HEK293 (cell line): ENCODE measurements at regions not wholly inside any gene's neighbourhood (a gene's known extent, or its start where the extent isn't known, plus 50 kb on each side); places are given as distances from the start of the nearest gene placed in this dataset.

Source experiments
- CTCF ChIA-PET: fragments of 350-600 bp; formaldehyde crosslinking; extraction: SDS; loops from one replicate; lab custom pipeline; 2021; ENCODE audit warnings: antibody characterized with exemption; lab: Yijun Ruan, JAX
- POLR2A ChIA-PET: fragments of 300-600 bp; formaldehyde crosslinking; extraction: SDS; loops from one replicate; lab custom pipeline; 2020; ENCODE audit warnings: antibody characterized with exemption, inconsistent platforms; lab: Yijun Ruan, JAX
- H3K27ac ChIP-seq: fragments of 200-500 bp; sonication (Bioruptor generic); 2 replicates; pipeline ENCODE4 v1.5.1; 2014; ENCODE audit warnings: low read depth, low read length, control low read depth, inconsistent platforms; ENCODE audit errors: extremely low read depth
- H3K36me3 ChIP-seq, 2 experiments: fragments of 200-500 bp in 1 of 2; sonication (Bioruptor generic) in 1 of 2; 1 replicate in 1 of 2; 2 replicates in 1 of 2; pipeline ENCODE4 v1.5.1; 2014 to 2017; ENCODE audit warnings: inconsistent platforms in 2 of 2, low read length in 2 of 2; ENCODE audit not compliant: control insufficient read depth in 2 of 2, insufficient read depth in 1 of 2
- H3K4me1 ChIP-seq: fragments of 200-500 bp; sonication (Bioruptor generic); 2 replicates; pipeline ENCODE4 v1.5.1; 2014; ENCODE audit warnings: mild to moderate bottlenecking, low read length, inconsistent platforms; ENCODE audit not compliant: control insufficient read depth, insufficient read depth
- H3K4me3 ChIP-seq: 2 replicates; pipeline ENCODE4 v1.5.1; 2011; ENCODE audit warnings: low read depth, mild to moderate bottlenecking, control low read depth, low read length, moderate library complexity
- H3K9me3 ChIP-seq: fragments of 200-500 bp; sonication (Bioruptor generic); 2 replicates; pipeline ENCODE4 v1.5.1; 2014; ENCODE audit warnings: low read depth, low read length, inconsistent platforms; ENCODE audit not compliant: control insufficient read depth, insufficient read depth
- FEZF1 ChIP-seq: fragments of 450-650 bp; formaldehyde crosslinking; IDR thresholded peaks from 2 replicates; pipeline ENCODE4 v1.5.1; 2016; ENCODE audit warnings: missing biosample characterization, missing genetic modification characterization
- GFI1B ChIP-seq: fragments of 450-650 bp; formaldehyde crosslinking; IDR thresholded peaks from 2 replicates; pipeline ENCODE4 v1.5.1; 2016; ENCODE audit warnings: missing biosample characterization, missing genetic modification characterization
- TRIM28 ChIP-seq: IDR thresholded peaks from 2 replicates; pipeline ENCODE4 v1.6.1; 2011; ENCODE audit warnings: low read length, control low read depth, borderline replicate concordance
- ZBTB7A ChIP-seq: fragments of 450-650 bp; formaldehyde crosslinking; IDR thresholded peaks from 2 replicates; pipeline ENCODE4 v1.5.1; 2016; ENCODE audit warnings: low read depth, missing biosample characterization, missing genetic modification characterization
- ZFHX2 ChIP-seq: fragments of 450-650 bp; formaldehyde crosslinking; conservative IDR thresholded peaks from 2 replicates; pipeline ENCODE4 v1.5.1; 2016; ENCODE audit warnings: missing biosample characterization, missing genetic modification characterization
- ZNF335 ChIP-seq: fragments of 450-650 bp; formaldehyde crosslinking; conservative IDR thresholded peaks from 2 replicates; pipeline ENCODE4 v1.5.1; 2016; ENCODE audit warnings: missing biosample characterization, missing genetic modification characterization
- ZNF391 ChIP-seq: fragments of 450-650 bp; formaldehyde crosslinking; IDR thresholded peaks from 2 replicates; pipeline ENCODE4 v1.5.1; 2016; ENCODE audit warnings: low read depth, missing biosample characterization, missing genetic modification characterization, borderline replicate concordance
- ZNF433 ChIP-seq: fragments of 450-650 bp; formaldehyde crosslinking; IDR thresholded peaks from 2 replicates; pipeline ENCODE4 v1.5.1; 2016; ENCODE audit warnings: missing biosample characterization, missing genetic modification characterization, low read depth
- ZNF473 ChIP-seq: fragments of 450-650 bp; formaldehyde crosslinking; IDR thresholded peaks from 2 replicates; pipeline ENCODE4 v1.5.1; 2017; ENCODE audit warnings: missing biosample characterization, missing genetic modification characterization
- ZNF529 ChIP-seq: fragments of 450-650 bp; formaldehyde crosslinking; IDR thresholded peaks from 2 replicates; pipeline ENCODE4 v1.5.1; 2017; ENCODE audit warnings: missing genetic modification characterization, missing biosample characterization; ENCODE audit not compliant: insufficient replicate concordance
- ZNF549 ChIP-seq: fragments of 450-650 bp; IDR thresholded peaks from 2 replicates; pipeline ENCODE4 v1.5.1; 2018; ENCODE audit warnings: missing biosample characterization, missing genetic modification characterization, mild to moderate bottlenecking, inconsistent platforms, moderate library complexity
- ZNF596 ChIP-seq: fragments of 450-650 bp; IDR thresholded peaks from 2 replicates; pipeline ENCODE4 v1.5.0; 2018; ENCODE audit warnings: missing biosample characterization, mild to moderate bottlenecking, missing genetic modification characterization, moderate library complexity
- ZNF621 ChIP-seq: fragments of 450-650 bp; formaldehyde crosslinking; IDR thresholded peaks from 2 replicates; pipeline ENCODE4 v1.5.1; 2017; ENCODE audit warnings: missing biosample characterization, missing genetic modification characterization
- ZNF670 ChIP-seq: fragments of 450-650 bp; formaldehyde crosslinking; IDR thresholded peaks from 2 replicates; pipeline ENCODE4 v1.5.1; 2016; ENCODE audit warnings: missing biosample characterization, missing genetic modification characterization, low read depth
- ZNF785 ChIP-seq: fragments of 450-650 bp; formaldehyde crosslinking; IDR thresholded peaks from 2 replicates; pipeline ENCODE4 v1.5.1; 2016; ENCODE audit warnings: missing biosample characterization, missing genetic modification characterization
- ZNF792 ChIP-seq: fragments of 450-650 bp; formaldehyde crosslinking; IDR thresholded peaks from 2 replicates; pipeline ENCODE4 v1.5.1; 2016; ENCODE audit warnings: missing biosample characterization, missing genetic modification characterization
- TF ChIP-seq, protein P1 (sequence below): fragments of 450-650 bp; formaldehyde crosslinking; IDR thresholded peaks from 2 replicates; pipeline ENCODE4 v1.5.1; 2016; ENCODE audit warnings: missing biosample characterization, missing genetic modification characterization
- TF ChIP-seq, protein P2 (sequence below): sonication (generic); formaldehyde crosslinking; IDR thresholded peaks from 2 replicates; pipeline ENCODE4 v1.8.1; 2022; ENCODE audit warnings: mild to moderate bottlenecking, moderate library complexity, missing genetic modification reagents
- TF ChIP-seq, protein P3 (sequence below): fragments of 450-650 bp; formaldehyde crosslinking; conservative IDR thresholded peaks from 2 replicates; pipeline ENCODE4 v1.5.1; 2016; ENCODE audit warnings: low read depth, missing biosample characterization, missing genetic modification characterization
- TF ChIP-seq, protein P4 (sequence below): fragments of 450-650 bp; formaldehyde crosslinking; IDR thresholded peaks from 2 replicates; pipeline ENCODE4 v1.5.1; 2017; ENCODE audit warnings: missing biosample characterization, missing genetic modification characterization
- TF ChIP-seq, protein P5 (sequence below): fragments of 450-650 bp; formaldehyde crosslinking; IDR thresholded peaks from 2 replicates; pipeline ENCODE4 v1.5.1; 2016; ENCODE audit warnings: missing biosample characterization, missing genetic modification characterization

DNA sequence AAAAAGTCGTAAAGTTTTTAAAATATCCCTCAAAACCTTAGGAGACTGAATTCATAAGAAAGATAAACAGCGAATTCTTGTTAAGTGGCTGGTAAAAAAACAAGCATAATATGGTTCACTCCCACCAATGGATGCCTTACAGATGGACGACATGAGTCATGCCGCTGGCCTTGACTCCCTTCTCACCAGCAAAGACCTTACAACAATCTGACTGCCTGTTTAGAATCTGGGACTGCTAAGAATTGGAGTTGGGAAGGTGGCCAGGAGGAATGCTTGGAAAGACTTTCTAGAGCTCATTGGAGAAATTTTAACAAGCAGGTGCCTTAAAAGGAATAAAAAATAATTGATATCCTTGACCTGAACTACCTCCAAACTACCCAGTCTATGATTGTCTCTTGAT, 206.9 kb upstream of the FMN2 start (continued):
- TF ChIP-seq, protein P1, sequence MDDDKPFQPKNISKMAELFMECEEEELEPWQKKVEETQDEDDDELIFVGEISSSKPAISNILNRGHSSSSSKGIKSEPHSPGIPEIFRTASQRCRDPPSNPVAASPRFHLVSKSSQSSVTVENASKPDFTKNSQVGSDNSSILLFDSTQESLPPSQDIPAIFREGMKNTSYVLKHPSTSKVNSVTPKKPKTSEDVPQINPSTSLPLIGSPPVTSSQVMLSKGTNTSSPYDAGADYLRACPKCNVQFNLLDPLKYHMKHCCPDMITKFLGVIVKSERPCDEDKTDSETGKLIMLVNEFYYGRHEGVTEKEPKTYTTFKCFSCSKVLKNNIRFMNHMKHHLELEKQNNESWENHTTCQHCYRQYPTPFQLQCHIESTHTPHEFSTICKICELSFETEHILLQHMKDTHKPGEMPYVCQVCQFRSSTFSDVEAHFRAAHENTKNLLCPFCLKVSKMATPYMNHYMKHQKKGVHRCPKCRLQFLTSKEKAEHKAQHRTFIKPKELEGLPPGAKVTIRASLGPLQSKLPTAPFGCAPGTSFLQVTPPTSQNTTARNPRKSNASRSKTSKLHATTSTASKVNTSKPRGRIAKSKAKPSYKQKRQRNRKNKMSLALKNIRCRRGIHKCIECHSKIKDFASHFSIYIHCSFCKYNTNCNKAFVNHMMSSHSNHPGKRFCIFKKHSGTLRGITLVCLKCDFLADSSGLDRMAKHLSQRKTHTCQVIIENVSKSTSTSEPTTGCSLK, result no peak
- no peak for TF ChIP-seq ZNF785 (tag by site-specific recombination)
- TF ChIP-seq, protein P2, sequence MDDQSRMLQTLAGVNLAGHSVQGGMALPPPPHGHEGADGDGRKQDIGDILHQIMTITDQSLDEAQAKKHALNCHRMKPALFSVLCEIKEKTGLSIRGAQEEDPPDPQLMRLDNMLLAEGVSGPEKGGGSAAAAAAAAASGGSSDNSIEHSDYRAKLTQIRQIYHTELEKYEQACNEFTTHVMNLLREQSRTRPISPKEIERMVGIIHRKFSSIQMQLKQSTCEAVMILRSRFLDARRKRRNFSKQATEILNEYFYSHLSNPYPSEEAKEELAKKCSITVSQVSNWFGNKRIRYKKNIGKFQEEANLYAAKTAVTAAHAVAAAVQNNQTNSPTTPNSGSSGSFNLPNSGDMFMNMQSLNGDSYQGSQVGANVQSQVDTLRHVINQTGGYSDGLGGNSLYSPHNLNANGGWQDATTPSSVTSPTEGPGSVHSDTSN (CRISPR knock-in tag), result no peak
- no peak for TF ChIP-seq ZBTB7A

DNA sequence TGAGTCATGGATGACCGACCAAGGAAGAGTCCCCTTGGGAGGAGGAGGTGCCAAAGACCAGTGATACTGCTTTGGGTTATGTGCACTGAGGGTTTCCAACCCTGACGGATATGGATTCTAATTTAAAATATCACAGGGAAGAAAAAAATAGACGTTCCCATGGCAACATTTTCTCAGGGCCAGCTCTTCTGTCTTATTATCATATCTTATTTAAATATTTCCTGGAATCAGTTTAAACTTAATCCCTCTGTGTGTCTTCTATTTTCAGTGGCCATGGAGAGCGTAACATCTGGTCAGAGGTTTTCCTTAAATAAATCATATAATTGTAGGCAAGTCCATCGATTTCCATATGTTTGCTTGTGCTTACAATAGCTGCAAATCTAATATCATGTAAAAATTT, 205.4 kb upstream of the FMN2 start:
- ChIA-PET POLR2A (no interaction called here), CTCF (interaction anchor here (1.6 kb wide), 1 partner anchor 12 kb away, joined by 6 read pairs; no protein-coding TSS in a partner anchor)
- Histone ChIP-seq H3K4me1 (peaks cover 9% of the 10 kb centered on the region), H3K27ac (no peak overlapping the region), H3K9me3 (no peaks in the 10 kb centered on the region), H3K36me3 (no peaks in the 10 kb centered on the region), H3K4me3 (no peak overlapping the region)
- TF ChIP-seq FEZF1 (no peak), ZNF670 (no peak), TRIM28 (no peak), ZNF529 (tag by site-specific recombination) (no peak), ZNF792 (tag by site-specific recombination) (no peak), GFI1B (tag by site-specific recombination) (no peak), ZNF549 (tag by site-specific recombination) (no peak), ZFHX2 (tag by site-specific recombination) (no peak), ZNF335 (no peak), ZNF596 (tag by site-specific recombination) (no peak), ZNF473 (tag by site-specific recombination) (no peak), ZNF433 (no peak), ZNF391 (no peak), ZNF621 (tag by site-specific recombination) (no peak)
- TF ChIP-seq, protein P3, sequence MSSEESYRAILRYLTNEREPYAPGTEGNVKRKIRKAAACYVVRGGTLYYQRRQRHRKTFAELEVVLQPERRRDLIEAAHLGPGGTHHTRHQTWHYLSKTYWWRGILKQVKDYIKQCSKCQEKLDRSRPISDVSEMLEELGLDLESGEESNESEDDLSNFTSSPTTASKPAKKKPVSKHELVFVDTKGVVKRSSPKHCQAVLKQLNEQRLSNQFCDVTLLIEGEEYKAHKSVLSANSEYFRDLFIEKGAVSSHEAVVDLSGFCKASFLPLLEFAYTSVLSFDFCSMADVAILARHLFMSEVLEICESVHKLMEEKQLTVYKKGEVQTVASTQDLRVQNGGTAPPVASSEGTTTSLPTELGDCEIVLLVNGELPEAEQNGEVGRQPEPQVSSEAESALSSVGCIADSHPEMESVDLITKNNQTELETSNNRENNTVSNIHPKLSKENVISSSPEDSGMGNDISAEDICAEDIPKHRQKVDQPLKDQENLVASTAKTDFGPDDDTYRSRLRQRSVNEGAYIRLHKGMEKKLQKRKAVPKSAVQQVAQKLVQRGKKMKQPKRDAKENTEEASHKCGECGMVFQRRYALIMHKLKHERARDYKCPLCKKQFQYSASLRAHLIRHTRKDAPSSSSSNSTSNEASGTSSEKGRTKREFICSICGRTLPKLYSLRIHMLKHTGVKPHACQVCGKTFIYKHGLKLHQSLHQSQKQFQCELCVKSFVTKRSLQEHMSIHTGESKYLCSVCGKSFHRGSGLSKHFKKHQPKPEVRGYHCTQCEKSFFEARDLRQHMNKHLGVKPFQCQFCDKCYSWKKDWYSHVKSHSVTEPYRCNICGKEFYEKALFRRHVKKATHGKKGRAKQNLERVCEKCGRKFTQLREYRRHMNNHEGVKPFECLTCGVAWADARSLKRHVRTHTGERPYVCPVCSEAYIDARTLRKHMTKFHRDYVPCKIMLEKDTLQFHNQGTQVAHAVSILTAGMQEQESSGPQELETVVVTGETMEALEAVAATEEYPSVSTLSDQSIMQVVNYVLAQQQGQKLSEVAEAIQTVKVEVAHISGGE, result no peak
- TF ChIP-seq, protein P4, sequence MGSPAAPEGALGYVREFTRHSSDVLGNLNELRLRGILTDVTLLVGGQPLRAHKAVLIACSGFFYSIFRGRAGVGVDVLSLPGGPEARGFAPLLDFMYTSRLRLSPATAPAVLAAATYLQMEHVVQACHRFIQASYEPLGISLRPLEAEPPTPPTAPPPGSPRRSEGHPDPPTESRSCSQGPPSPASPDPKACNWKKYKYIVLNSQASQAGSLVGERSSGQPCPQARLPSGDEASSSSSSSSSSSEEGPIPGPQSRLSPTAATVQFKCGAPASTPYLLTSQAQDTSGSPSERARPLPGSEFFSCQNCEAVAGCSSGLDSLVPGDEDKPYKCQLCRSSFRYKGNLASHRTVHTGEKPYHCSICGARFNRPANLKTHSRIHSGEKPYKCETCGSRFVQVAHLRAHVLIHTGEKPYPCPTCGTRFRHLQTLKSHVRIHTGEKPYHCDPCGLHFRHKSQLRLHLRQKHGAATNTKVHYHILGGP (tag by site-specific recombination), result no peak
- TF ChIP-seq, protein P5, sequence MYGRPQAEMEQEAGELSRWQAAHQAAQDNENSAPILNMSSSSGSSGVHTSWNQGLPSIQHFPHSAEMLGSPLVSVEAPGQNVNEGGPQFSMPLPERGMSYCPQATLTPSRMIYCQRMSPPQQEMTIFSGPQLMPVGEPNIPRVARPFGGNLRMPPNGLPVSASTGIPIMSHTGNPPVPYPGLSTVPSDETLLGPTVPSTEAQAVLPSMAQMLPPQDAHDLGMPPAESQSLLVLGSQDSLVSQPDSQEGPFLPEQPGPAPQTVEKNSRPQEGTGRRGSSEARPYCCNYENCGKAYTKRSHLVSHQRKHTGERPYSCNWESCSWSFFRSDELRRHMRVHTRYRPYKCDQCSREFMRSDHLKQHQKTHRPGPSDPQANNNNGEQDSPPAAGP, result no peak
